ENCODE measurements at regions not wholly inside any gene's neighbourhood (a gene's known extent, or its start where the extent isn't known, plus 50 kb on each side); places are given as distances from the start of the nearest gene placed in this dataset.

GRCh38 chr6:56346958-56347357 is 99.6 kb upstream of the COL21A1 start:
- no peak for FAIRE-seq
- no peak for DNase-seq (ENCODE audit: insufficient read length, low spot score)
- TF ChIP-seq POLR2A (IDR thresholded peaks at IDR 0.05; ENCODE audit: low read depth, low read length): no peak

- FAIRE-seq (no peak), DNase-seq (ENCODE audit: insufficient read length, low spot score) (no peak)
- TF ChIP-seq POLR2A (IDR thresholded peaks at IDR 0.05; ENCODE audit: low read depth, low read length): no peak
These were observed 98.1 kb upstream of the COL21A1 start for GRCh38 chr6:56345376-56345995.

GRCh38 chr6:56343295-56343694 is 95.9 kb upstream of the COL21A1 start:
- FAIRE-seq: no peak
- TF ChIP-seq POLR2A (IDR thresholded peaks at IDR 0.05; ENCODE audit: low read depth, low read length): no peak
- no peak for DNase-seq (ENCODE audit: insufficient read length, low spot score)

GRCh38 chr6:56339524-56339923 is 92.1 kb upstream of the COL21A1 start:
- no peak for TF ChIP-seq POLR2A (IDR thresholded peaks at IDR 0.05; ENCODE audit: low read depth, low read length)
- FAIRE-seq (no peak), DNase-seq (ENCODE audit: insufficient read length, low spot score) (no peak)

- FAIRE-seq: peak; percentile 98
- peak; percentile 12 for DNase-seq (ENCODE audit: insufficient read length, low spot score)
- TF ChIP-seq POLR2A (IDR thresholded peaks at IDR 0.05; ENCODE audit: low read depth, low read length): no peak
These were observed 88.3 kb upstream of the COL21A1 start for GRCh38 chr6:56335726-56336125.

GRCh38 chr6:56334937-56335336 is 87.6 kb upstream of the COL21A1 start:
- peak; percentile 97 for FAIRE-seq
- DNase-seq (ENCODE audit: insufficient read length, low spot score): no peak

GRCh38 chr6:56329271-56330050 is 82.1 kb upstream of the COL21A1 start:
- FAIRE-seq: peak; percentile 86
- no peak for TF ChIP-seq POLR2A (IDR thresholded peaks at IDR 0.05; ENCODE audit: low read depth, low read length)
- DNase-seq (ENCODE audit: insufficient read length, low spot score): no peak

More at GRCh38 chr6:56334937-56335336, 87.6 kb upstream of the COL21A1 start:
- TF ChIP-seq POLR2A (IDR thresholded peaks at IDR 0.05; ENCODE audit: low read depth, low read length): no peak

GRCh38 chr6:56328728-56329090 is 81.3 kb upstream of the COL21A1 start:
- no peak for TF ChIP-seq POLR2A (IDR thresholded peaks at IDR 0.05; ENCODE audit: low read depth, low read length)
- DNase-seq (ENCODE audit: insufficient read length, low spot score): no peak
- FAIRE-seq: no peak

- DNase-seq (ENCODE audit: insufficient read length, low spot score): no peak
- no peak for FAIRE-seq
- TF ChIP-seq POLR2A (IDR thresholded peaks at IDR 0.05; ENCODE audit: low read depth, low read length): no peak
These were observed 80.8 kb upstream of the COL21A1 start for GRCh38 chr6:56327946-56328727.

- FAIRE-seq: no peak
- TF ChIP-seq POLR2A (IDR thresholded peaks at IDR 0.05; ENCODE audit: low read depth, low read length): no peak
These were observed 77.0 kb upstream of the COL21A1 start for GRCh38 chr6:56324396-56324795.

GRCh38 chr6:56318851-56319250 is 71.5 kb upstream of the COL21A1 start:
- no peak for FAIRE-seq

More at GRCh38 chr6:56324396-56324795, 77.0 kb upstream of the COL21A1 start:
- no peak for DNase-seq (ENCODE audit: insufficient read length, low spot score)

GRCh38 chr6:56314683-56315523 is 67.5 kb upstream of the COL21A1 start:
- FAIRE-seq (peak; percentile 97), DNase-seq (ENCODE audit: insufficient read length, low spot score) (peak; percentile 29)
- no peak for TF ChIP-seq POLR2A (IDR thresholded peaks at IDR 0.05; ENCODE audit: low read depth, low read length)

More at GRCh38 chr6:56318851-56319250, 71.5 kb upstream of the COL21A1 start:
- no peak for DNase-seq (ENCODE audit: insufficient read length, low spot score)
- no peak for TF ChIP-seq POLR2A (IDR thresholded peaks at IDR 0.05; ENCODE audit: low read depth, low read length)

Data from H54 (cell line).